Tibial artery (tissue), 4 donors: ENCODE measurements at regions not wholly inside any gene's neighbourhood (a gene's known extent, or its start where the extent isn't known, plus 50 kb on each side); places are given as distances from the start of the nearest gene placed in this dataset.

Experiments
- DNase-seq, 2 donors: peaks; one replicate each; pipeline ENCODE4 v3.0.0-alpha.2; 2019
- H3K27ac ChIP-seq, 2 donors: fragments of 200-600 bp; sonication (generic) in 1 of 2; 1 replicate in 1 of 2; 2 replicates in 1 of 2; pipeline ENCODE4 v1.5.1; 2018 to 2019; ENCODE audit warnings: mild to moderate bottlenecking in 1 of 2
- H3K27me3 ChIP-seq, 2 donors: fragments of 200-600 bp; sonication (generic) in 1 of 2; one replicate each; pipeline versions ENCODE4 v1.5.1 to v1.6.0; 2016 to 2019
- H3K36me3 ChIP-seq, 3 donors: fragments of 200-600 bp; sonication (generic) in 2 of 3; one replicate each; pipeline ENCODE4 v1.5.1; 2016 to 2019; ENCODE audit warnings: mild to moderate bottlenecking in 2 of 3
- H3K4me1 ChIP-seq, 4 donors: fragments of 200-600 bp; sonication (generic) in 2 of 4; 1 replicate in 3 of 4; 2 replicates in 1 of 4; pipeline ENCODE4 v1.5.1; 2016 to 2019
- H3K4me3 ChIP-seq, 2 donors: fragments of 200-600 bp; sonication (generic) in 1 of 2; 1 replicate in 1 of 2; 2 replicates in 1 of 2; pipeline ENCODE4 v1.5.1; 2018 to 2019; ENCODE audit warnings: mild to moderate bottlenecking in 2 of 2
- H3K9me3 ChIP-seq, 3 donors: fragments of 200-600 bp; sonication (generic) in 1 of 3; one replicate each; pipeline ENCODE4 v1.5.1; 2016 to 2019
- intact Hi-C: fragments of 100-400 bp; cut with DNase I; formaldehyde crosslinking; loops from one replicate; pipeline ENCODE4 v1.15.0; 2023; ENCODE audit warnings: low total_unique reads
- TF ChIP-seq, protein P1 (sequence below), 2 experiments: fragments of 200-600 bp in 1 of 2; fragments of 450-650 bp in 1 of 2; IDR thresholded peaks; one replicate each; pipeline ENCODE4 v1.5.1; 2017 to 2019; ENCODE audit warnings: antibody characterized with exemption in 2 of 2, mild to moderate bottlenecking in 1 of 2, moderate library complexity in 1 of 2

GRCh38 chr4:124234771-124235170, 477.8 kb downstream of the ANKRD50 start:
- no peak overlapping the region for H3K4me3 ChIP-seq
- intact Hi-C loops: no loop called here
- peaks cover 0 to 6% (median 0%) of the 10 kb centered on the region in 4 donors for H3K4me1 ChIP-seq
- H3K36me3 ChIP-seq: no peaks in the 10 kb centered on the region
- H3K27me3 ChIP-seq: no peaks in the 10 kb centered on the region
- no peaks in the 10 kb centered on the region for H3K9me3 ChIP-seq
- H3K27ac ChIP-seq: no peak overlapping the region
- DNase-seq: no peak
- TF ChIP-seq, protein P1, sequence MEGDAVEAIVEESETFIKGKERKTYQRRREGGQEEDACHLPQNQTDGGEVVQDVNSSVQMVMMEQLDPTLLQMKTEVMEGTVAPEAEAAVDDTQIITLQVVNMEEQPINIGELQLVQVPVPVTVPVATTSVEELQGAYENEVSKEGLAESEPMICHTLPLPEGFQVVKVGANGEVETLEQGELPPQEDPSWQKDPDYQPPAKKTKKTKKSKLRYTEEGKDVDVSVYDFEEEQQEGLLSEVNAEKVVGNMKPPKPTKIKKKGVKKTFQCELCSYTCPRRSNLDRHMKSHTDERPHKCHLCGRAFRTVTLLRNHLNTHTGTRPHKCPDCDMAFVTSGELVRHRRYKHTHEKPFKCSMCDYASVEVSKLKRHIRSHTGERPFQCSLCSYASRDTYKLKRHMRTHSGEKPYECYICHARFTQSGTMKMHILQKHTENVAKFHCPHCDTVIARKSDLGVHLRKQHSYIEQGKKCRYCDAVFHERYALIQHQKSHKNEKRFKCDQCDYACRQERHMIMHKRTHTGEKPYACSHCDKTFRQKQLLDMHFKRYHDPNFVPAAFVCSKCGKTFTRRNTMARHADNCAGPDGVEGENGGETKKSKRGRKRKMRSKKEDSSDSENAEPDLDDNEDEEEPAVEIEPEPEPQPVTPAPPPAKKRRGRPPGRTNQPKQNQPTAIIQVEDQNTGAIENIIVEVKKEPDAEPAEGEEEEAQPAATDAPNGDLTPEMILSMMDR (IDR thresholded peaks at IDR 0.05): no peak

- H3K4me1 ChIP-seq: no peaks in the 10 kb centered on the region
Observed at GRCh38 chr4:124243671-124244366, 468.7 kb downstream of the ANKRD50 start.

GRCh38 chr4:124253080-124253479, 459.5 kb downstream of the ANKRD50 start:
- Histone ChIP-seq H3K4me1 (no peaks in the 10 kb centered on the region), H3K9me3 (no peaks in the 10 kb centered on the region), H3K36me3 (no peaks in the 10 kb centered on the region), H3K27me3 (no peaks in the 10 kb centered on the region), H3K27ac (no peak overlapping the region), H3K4me3 (no peak overlapping the region)
- DNase-seq: peak in 1 of 2 donors; percentile 22
- intact Hi-C loops: no loop called here
- TF ChIP-seq, protein P1 (IDR thresholded peaks at IDR 0.05): no peak

More at GRCh38 chr4:124243671-124244366, 468.7 kb downstream of the ANKRD50 start:
- H3K9me3 ChIP-seq: no peaks in the 10 kb centered on the region
- H3K27ac ChIP-seq: no peak overlapping the region
- DNase-seq: no peak
- no peaks in the 10 kb centered on the region for H3K36me3 ChIP-seq
- intact Hi-C loops: no loop called here
- TF ChIP-seq, protein P1 (IDR thresholded peaks at IDR 0.05): no peak
- H3K27me3 ChIP-seq: no peaks in the 10 kb centered on the region
- no peak overlapping the region for H3K4me3 ChIP-seq

- intact Hi-C loops: loop anchor here (10.0 kb wide), 2 partner anchors 488 to 1158 kb away; no protein-coding TSS in a partner anchor
- H3K27ac ChIP-seq: no peak overlapping the region
- H3K4me3 ChIP-seq: no peak overlapping the region
- H3K27me3 ChIP-seq: no peaks in the 10 kb centered on the region
- TF ChIP-seq, protein P1 (IDR thresholded peaks at IDR 0.05): peak; percentile 81 to 85
- no peaks in the 10 kb centered on the region for H3K4me1 ChIP-seq
- peak; percentile 60 to 74 for DNase-seq
- no peaks in the 10 kb centered on the region for H3K36me3 ChIP-seq
- H3K9me3 ChIP-seq: no peaks in the 10 kb centered on the region
Observed at GRCh38 chr4:124262211-124263179, 450.0 kb downstream of the ANKRD50 start.

- DNase-seq: no peak
- TF ChIP-seq, protein P1 (IDR thresholded peaks at IDR 0.05): no peak
Observed at GRCh38 chr4:124265701-124266100, 446.8 kb downstream of the ANKRD50 start.

More at GRCh38 chr4:124265701-124266100, 446.8 kb downstream of the ANKRD50 start:
- H3K36me3 ChIP-seq: no peaks in the 10 kb centered on the region
- no peak overlapping the region for H3K4me3 ChIP-seq
- intact Hi-C loops: loop anchor here (10.0 kb wide), 2 partner anchors 491 to 1161 kb away; no protein-coding TSS in a partner anchor
- no peaks in the 10 kb centered on the region for H3K4me1 ChIP-seq
- no peak overlapping the region for H3K27ac ChIP-seq
- no peaks in the 10 kb centered on the region for H3K9me3 ChIP-seq
- H3K27me3 ChIP-seq: no peaks in the 10 kb centered on the region
